ENCODE measurements at regions not wholly inside any gene's neighbourhood (a gene's known extent, or its start where the extent isn't known, plus 50 kb on each side); places are given as distances from the start of the nearest gene placed in this dataset.

DNA sequence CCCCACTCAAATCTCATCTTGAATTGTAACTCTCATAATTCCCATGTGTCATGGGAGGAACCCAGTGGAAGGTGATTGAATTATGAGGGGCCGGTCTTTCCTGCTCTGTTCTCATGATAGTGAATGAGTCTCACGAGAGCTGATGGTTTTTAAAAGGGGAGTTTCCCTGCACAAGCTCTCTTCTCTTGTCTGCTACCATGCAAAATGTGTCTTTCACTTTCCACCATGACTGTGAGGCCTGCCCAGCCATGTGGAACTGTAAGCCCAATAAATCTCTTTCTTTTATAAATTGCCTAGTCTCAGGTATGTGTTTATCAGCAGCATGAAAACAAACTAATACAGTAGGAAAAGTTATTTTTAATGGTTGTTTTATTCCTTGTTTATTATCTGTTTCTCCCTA is 146.0 kb downstream of the FSCB start:
- TF ChIP-seq, protein P1, sequence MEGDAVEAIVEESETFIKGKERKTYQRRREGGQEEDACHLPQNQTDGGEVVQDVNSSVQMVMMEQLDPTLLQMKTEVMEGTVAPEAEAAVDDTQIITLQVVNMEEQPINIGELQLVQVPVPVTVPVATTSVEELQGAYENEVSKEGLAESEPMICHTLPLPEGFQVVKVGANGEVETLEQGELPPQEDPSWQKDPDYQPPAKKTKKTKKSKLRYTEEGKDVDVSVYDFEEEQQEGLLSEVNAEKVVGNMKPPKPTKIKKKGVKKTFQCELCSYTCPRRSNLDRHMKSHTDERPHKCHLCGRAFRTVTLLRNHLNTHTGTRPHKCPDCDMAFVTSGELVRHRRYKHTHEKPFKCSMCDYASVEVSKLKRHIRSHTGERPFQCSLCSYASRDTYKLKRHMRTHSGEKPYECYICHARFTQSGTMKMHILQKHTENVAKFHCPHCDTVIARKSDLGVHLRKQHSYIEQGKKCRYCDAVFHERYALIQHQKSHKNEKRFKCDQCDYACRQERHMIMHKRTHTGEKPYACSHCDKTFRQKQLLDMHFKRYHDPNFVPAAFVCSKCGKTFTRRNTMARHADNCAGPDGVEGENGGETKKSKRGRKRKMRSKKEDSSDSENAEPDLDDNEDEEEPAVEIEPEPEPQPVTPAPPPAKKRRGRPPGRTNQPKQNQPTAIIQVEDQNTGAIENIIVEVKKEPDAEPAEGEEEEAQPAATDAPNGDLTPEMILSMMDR (IDR thresholded peaks at IDR 0.05 in 8 of 11, conservative IDR thresholded peaks at IDR 0.05 in 3 of 11), result no peak
- no peak for TF ChIP-seq POLR2A (IDR thresholded peaks at IDR 0.05)
- TF ChIP-seq POLR2AphosphoS5 (IDR thresholded peaks at IDR 0.05), result no peak

All from spleen (tissue), 7 donors.